Testis (tissue), 2 donors: ENCODE measurements at regions not wholly inside any gene's neighbourhood (a gene's known extent, or its start where the extent isn't known, plus 50 kb on each side); places are given as distances from the start of the nearest gene placed in this dataset.

Experiments used
- CTCF ChIP-seq, 3 experiments: fragments of 450-650 bp in 2 of 3; fragments of 200-600 bp in 1 of 3; sonication (generic) in 1 of 3; IDR thresholded peaks; one replicate each; pipeline ENCODE4 v1.5.1; 2016 to 2019; ENCODE audit warnings: antibody characterized with exemption in 3 of 3, mild to moderate bottlenecking in 2 of 3, moderate library complexity in 1 of 3
- POLR2A ChIP-seq: fragments of 450-650 bp; IDR thresholded peaks from one replicate; pipeline ENCODE4 v1.6.1; 2017; ENCODE audit warnings: antibody characterized with exemption, mild to moderate bottlenecking, moderate library complexity

- no peak for TF ChIP-seq CTCF (IDR thresholded peaks at IDR 0.05)
- no peak for TF ChIP-seq POLR2A
Measured at GRCh38 chr1:29384496-29385015, 148.2 kb downstream of the PTPRU start.
